Duodenal mucosa (tissue), 2 donors: ENCODE measurements at regions not wholly inside any gene's neighbourhood (a gene's known extent, or its start where the extent isn't known, plus 50 kb on each side); places are given as distances from the start of the nearest gene placed in this dataset.

Source experiments
- H3K27ac ChIP-seq: one replicate; pipeline ENCODE4 v1.7.0; 2013; ENCODE audit warnings: low read depth, low read length
- H3K27me3 ChIP-seq, 2 donors: one replicate each; pipeline ENCODE4 v1.7.0; 2013; ENCODE audit warnings: low read length in 2 of 2, control low read depth in 1 of 2; ENCODE audit not compliant: insufficient read depth in 2 of 2, control insufficient read depth in 1 of 2
- H3K36me3 ChIP-seq, 2 donors: one replicate each; pipeline ENCODE4 v1.7.0; 2013; ENCODE audit warnings: low read length in 2 of 2, control low read depth in 1 of 2; ENCODE audit not compliant: insufficient read depth in 2 of 2, control insufficient read depth in 1 of 2
- H3K4me1 ChIP-seq, 2 donors: one replicate each; pipeline ENCODE4 v1.7.0; 2013; ENCODE audit warnings: low read length in 2 of 2, control low read depth in 1 of 2; ENCODE audit not compliant: insufficient read depth in 2 of 2, control insufficient read depth in 1 of 2
- H3K4me3 ChIP-seq, 2 donors: one replicate each; pipeline ENCODE4 v1.7.0; 2013; ENCODE audit warnings: low read length in 2 of 2, low read depth in 1 of 2
- H3K9ac ChIP-seq, 2 donors: one replicate each; pipeline ENCODE4 v1.7.0; 2013; ENCODE audit warnings: low read length in 2 of 2, low read depth in 1 of 2
- H3K9me3 ChIP-seq, 2 donors: one replicate each; pipeline ENCODE4 v1.7.0; 2013; ENCODE audit warnings: low read length in 2 of 2, control low read depth in 1 of 2; ENCODE audit not compliant: control insufficient read depth in 1 of 2

GRCh38 chr5:166046956-166047355 is 2244.5 kb upstream of the WWC1 start:
- H3K9me3 ChIP-seq: peaks cover 0 to 6% of the 10 kb centered on the region in 2 donors
- H3K4me1 ChIP-seq: no peaks in the 10 kb centered on the region
- no peak overlapping the region for H3K9ac ChIP-seq
- H3K4me3 ChIP-seq: no peak overlapping the region
- no peaks in the 10 kb centered on the region for H3K27me3 ChIP-seq
- no peak overlapping the region for H3K27ac ChIP-seq
- no peaks in the 10 kb centered on the region for H3K36me3 ChIP-seq

GRCh38 chr5:166050531-166050930 is 2240.9 kb upstream of the WWC1 start:
- no peaks in the 10 kb centered on the region for H3K27me3 ChIP-seq
- no peak overlapping the region for H3K4me3 ChIP-seq
- peaks cover 0 to 14% of the 10 kb centered on the region in 2 donors for H3K9me3 ChIP-seq
- H3K9ac ChIP-seq: no peak overlapping the region
- no peaks in the 10 kb centered on the region for H3K4me1 ChIP-seq
- no peak overlapping the region for H3K27ac ChIP-seq
- no peaks in the 10 kb centered on the region for H3K36me3 ChIP-seq

GRCh38 chr5:166058660-166059059 is 2232.8 kb upstream of the WWC1 start:
- Histone ChIP-seq H3K4me3 (no peak overlapping the region), H3K27me3 (no peaks in the 10 kb centered on the region), H3K9ac (no peak overlapping the region), H3K36me3 (no peaks in the 10 kb centered on the region), H3K4me1 (no peaks in the 10 kb centered on the region), H3K9me3 (peaks cover 0 to 7% of the 10 kb centered on the region in 2 donors), H3K27ac (no peak overlapping the region)

GRCh38 chr5:166062094-166062493 is 2229.4 kb upstream of the WWC1 start:
- no peaks in the 10 kb centered on the region for H3K27me3 ChIP-seq
- H3K9me3 ChIP-seq: peaks cover 0 to 4% of the 10 kb centered on the region in 2 donors
- no peak overlapping the region for H3K4me3 ChIP-seq
- H3K36me3 ChIP-seq: no peaks in the 10 kb centered on the region
- no peak overlapping the region for H3K27ac ChIP-seq
- no peaks in the 10 kb centered on the region for H3K4me1 ChIP-seq
- H3K9ac ChIP-seq: no peak overlapping the region

GRCh38 chr5:166062719-166063118 is 2228.7 kb upstream of the WWC1 start:
- Histone ChIP-seq H3K36me3 (no peaks in the 10 kb centered on the region), H3K27ac (no peak overlapping the region), H3K9ac (no peak overlapping the region), H3K4me1 (no peaks in the 10 kb centered on the region), H3K9me3 (peaks cover 0 to 4% of the 10 kb centered on the region in 2 donors), H3K4me3 (no peak overlapping the region), H3K27me3 (no peaks in the 10 kb centered on the region)

- H3K27me3 ChIP-seq: no peaks in the 10 kb centered on the region
- H3K9ac ChIP-seq: no peak overlapping the region
- no peaks in the 10 kb centered on the region for H3K36me3 ChIP-seq
- no peak overlapping the region for H3K27ac ChIP-seq
- H3K4me3 ChIP-seq: no peak overlapping the region
- H3K4me1 ChIP-seq: no peaks in the 10 kb centered on the region
- H3K9me3 ChIP-seq: peaks cover 0 to 4% of the 10 kb centered on the region in 2 donors
Measured at GRCh38 chr5:166063261-166063660, 2228.2 kb upstream of the WWC1 start.

- H3K9ac ChIP-seq: no peak overlapping the region
- H3K4me1 ChIP-seq: no peaks in the 10 kb centered on the region
- no peaks in the 10 kb centered on the region for H3K27me3 ChIP-seq
- H3K27ac ChIP-seq: no peak overlapping the region
- H3K4me3 ChIP-seq: no peak overlapping the region
- no peaks in the 10 kb centered on the region for H3K9me3 ChIP-seq
- H3K36me3 ChIP-seq: no peaks in the 10 kb centered on the region
Measured at GRCh38 chr5:166068547-166069335, 2222.7 kb upstream of the WWC1 start.

- no peak overlapping the region for H3K4me3 ChIP-seq
Measured at GRCh38 chr5:166073901-166074581, 2217.4 kb upstream of the WWC1 start.

GRCh38 chr5:166074582-166075481 is 2216.6 kb upstream of the WWC1 start:
- no peaks in the 10 kb centered on the region for H3K9me3 ChIP-seq
- no peaks in the 10 kb centered on the region for H3K27me3 ChIP-seq
- no peaks in the 10 kb centered on the region for H3K36me3 ChIP-seq

More at GRCh38 chr5:166073901-166074581, 2217.4 kb upstream of the WWC1 start:
- no peaks in the 10 kb centered on the region for H3K27me3 ChIP-seq
- no peak overlapping the region for H3K9ac ChIP-seq
- no peak overlapping the region for H3K27ac ChIP-seq
- H3K9me3 ChIP-seq: no peaks in the 10 kb centered on the region
- no peaks in the 10 kb centered on the region for H3K4me1 ChIP-seq
- no peaks in the 10 kb centered on the region for H3K36me3 ChIP-seq

More at GRCh38 chr5:166074582-166075481, 2216.6 kb upstream of the WWC1 start:
- no peak overlapping the region for H3K9ac ChIP-seq
- H3K4me3 ChIP-seq: no peak overlapping the region
- no peaks in the 10 kb centered on the region for H3K4me1 ChIP-seq
- no peak overlapping the region for H3K27ac ChIP-seq
